Spleen (tissue), 7 donors: ENCODE measurements at regions not wholly inside any gene's neighbourhood (a gene's known extent, or its start where the extent isn't known, plus 50 kb on each side); places are given as distances from the start of the nearest gene placed in this dataset.

Experiments
- CTCF ChIP-seq, 11 experiments: fragments of 200-600 bp in 7 of 11; fragments of 450-650 bp in 4 of 11; sonication (generic) in 4 of 11; IDR thresholded peaks in 8 of 11; conservative IDR thresholded peaks in 3 of 11; 1 replicate in 7 of 11; 2 replicates in 4 of 11; pipeline versions ENCODE4 v1.4.0 to v1.8.0; 2016 to 2021; ENCODE audit warnings: antibody characterized with exemption in 11 of 11, inconsistent platforms in 4 of 11, mild to moderate bottlenecking in 1 of 11
- POLR2A ChIP-seq, 3 donors: fragments of 450-650 bp; IDR thresholded peaks; one replicate each; pipeline ENCODE4 v1.5.1; 2017; ENCODE audit warnings: antibody characterized with exemption in 3 of 3, mild to moderate bottlenecking in 1 of 3
- POLR2AphosphoS5 ChIP-seq, 3 donors: sonication (generic); formaldehyde crosslinking; IDR thresholded peaks; one replicate each; pipeline ENCODE4 v1.5.1; 2017; ENCODE audit warnings: antibody characterized with exemption in 3 of 3
- donor health status: DM: no; HTN: no; CAD: no; lungs with moderate emphysema.
- donor health status: DM: no; HTN: no; CAD: no.
- donor health status: DM: no; HTN: no; CAD: no.

GRCh38 chr20:39299783-39300182, 337.6 kb downstream of the DHX35 start:
- TF ChIP-seq CTCF (IDR thresholded peaks at IDR 0.05 in 8 of 11, conservative IDR thresholded peaks at IDR 0.05 in 3 of 11) (no peak), POLR2A (IDR thresholded peaks at IDR 0.05) (no peak), POLR2AphosphoS5 (IDR thresholded peaks at IDR 0.05) (no peak)
